Amniotic epithelial cell (primary cell): ENCODE measurements at regions not wholly inside any gene's neighbourhood (a gene's known extent, or its start where the extent isn't known, plus 50 kb on each side); places are given as distances from the start of the nearest gene placed in this dataset.

ENCODE experiments used
- DNase-seq: peaks from one replicate; pipeline ENCODE4 v3.0.0-alpha.2; 2010; ENCODE audit warnings: low read depth

GRCh38 chr12:13380297-13380696 is 183.8 kb downstream of the EMP1 start:
- DNase-seq, result no peak

- DNase-seq, result no peak
Measured at GRCh38 chr12:13379531-13380188, 183.1 kb downstream of the EMP1 start.

- DNase-seq, result no peak
Measured at GRCh38 chr12:13377698-13378097, 181.2 kb downstream of the EMP1 start.

DNA sequence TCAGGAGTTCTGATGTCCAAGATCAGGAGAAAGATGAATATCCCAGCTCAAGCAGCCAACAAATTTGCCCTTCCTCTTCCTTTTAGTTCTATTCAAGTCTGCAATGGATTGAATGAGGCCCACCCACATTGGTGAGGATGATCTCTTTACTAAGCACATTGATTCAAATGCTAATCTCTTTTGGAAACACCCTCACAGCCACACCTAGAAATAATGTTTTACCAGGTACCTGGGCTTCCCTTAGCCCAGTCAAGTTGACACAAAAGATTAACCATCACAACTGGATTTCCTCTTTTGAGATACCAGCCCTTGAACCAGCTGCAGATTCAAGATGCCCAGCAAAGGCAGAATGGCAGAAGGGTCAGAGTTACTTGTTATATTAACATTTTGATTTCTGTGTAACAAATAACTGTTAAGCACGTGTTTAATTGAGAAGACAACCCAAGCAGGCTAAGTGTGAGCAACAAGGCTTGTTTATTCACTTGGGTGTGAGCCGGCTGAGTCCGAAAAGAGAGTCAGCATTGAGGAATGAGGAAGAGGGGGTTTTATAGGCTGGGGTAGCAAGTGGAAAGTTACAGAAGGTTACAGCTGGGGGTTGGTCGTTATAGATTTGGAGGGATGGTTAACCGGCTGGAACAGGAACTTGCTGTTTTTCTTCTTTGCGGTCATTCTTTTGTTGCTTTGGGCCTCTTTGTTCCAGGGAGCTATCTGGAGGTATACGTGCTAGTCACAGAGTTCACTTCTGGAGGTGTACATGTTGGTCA is 180.3 kb downstream of the EMP1 start:
- no peak for DNase-seq

DNA sequence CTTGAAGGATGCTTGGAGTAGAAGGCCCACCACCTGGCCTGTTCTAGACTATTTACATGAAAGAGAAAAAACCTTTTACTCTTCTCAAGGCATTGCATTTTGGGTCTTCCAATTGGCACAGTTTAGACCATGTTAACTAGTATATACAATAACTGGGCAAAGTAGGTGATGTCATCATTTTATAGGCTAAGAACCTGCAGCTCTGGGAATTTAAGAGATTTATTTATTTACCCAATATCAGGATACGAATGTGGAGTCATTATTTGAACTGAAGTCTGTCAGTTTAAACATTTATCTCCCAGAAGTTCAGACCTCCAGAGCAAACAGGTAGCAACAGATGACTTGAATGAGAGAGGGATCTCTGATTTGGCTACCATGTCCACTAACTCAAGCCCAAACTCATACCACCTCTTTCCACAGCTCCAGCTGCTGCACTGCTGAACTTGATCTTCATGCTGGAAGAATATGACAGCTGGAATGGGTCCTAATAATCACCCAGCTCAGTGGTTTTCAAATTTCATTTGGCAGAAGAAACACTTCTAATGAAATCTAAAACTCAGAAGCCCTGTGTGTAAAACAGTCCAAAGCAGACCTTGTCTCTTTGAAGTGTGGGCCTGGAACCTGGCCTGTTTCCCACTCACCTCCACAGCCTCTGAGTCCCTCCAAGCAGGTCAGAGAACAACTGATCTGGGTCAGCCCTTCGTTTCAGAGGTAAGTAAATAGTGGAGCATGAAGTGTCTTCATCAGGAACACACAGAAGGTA is 179.2 kb downstream of the EMP1 start:
- no peak for DNase-seq

GRCh38 chr12:13374793-13375192 is 178.3 kb downstream of the EMP1 start:
- DNase-seq, result no peak

DNA sequence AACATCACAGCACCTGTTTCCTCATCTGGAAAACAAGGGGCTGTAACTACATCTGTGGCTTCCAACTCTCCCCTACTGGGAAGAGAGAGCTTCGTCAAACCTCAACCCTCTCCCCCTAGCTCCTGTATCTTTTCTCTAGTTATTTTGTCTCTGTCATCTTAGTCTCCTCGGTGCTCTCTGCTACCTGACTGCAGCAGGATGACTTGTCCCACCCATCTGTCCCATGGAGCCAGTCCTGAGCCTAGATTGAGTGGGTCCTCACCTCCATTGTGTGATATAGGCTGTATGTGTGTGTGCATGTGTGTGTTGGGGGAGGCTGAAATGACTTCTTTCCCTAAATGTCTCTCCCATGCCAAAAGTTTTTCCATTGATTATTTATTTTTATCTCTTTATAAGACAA is 177.3 kb downstream of the EMP1 start:
- no peak for DNase-seq

DNA sequence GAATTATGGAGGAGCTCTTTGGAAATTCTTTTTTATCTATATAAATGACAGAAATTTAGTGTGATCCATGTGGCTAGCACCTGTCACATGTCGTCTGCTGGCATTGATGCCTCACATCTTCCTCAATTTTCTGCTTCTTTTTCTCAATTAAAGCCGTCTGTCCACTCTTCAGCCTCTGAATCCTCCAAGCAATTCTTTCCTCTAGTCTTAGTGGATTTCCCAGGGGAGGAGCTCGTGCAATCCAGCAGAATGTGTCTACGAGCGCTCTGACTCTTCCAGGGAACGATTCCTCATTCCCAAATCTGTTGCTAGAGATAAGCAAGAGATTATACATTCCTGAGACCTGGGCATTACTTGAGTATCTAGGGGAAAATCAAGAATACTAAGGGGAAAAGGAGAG is 176.6 kb downstream of the EMP1 start:
- DNase-seq, result no peak

- DNase-seq, result no peak
Measured at GRCh38 chr12:13372386-13372785, 175.9 kb downstream of the EMP1 start.

DNA sequence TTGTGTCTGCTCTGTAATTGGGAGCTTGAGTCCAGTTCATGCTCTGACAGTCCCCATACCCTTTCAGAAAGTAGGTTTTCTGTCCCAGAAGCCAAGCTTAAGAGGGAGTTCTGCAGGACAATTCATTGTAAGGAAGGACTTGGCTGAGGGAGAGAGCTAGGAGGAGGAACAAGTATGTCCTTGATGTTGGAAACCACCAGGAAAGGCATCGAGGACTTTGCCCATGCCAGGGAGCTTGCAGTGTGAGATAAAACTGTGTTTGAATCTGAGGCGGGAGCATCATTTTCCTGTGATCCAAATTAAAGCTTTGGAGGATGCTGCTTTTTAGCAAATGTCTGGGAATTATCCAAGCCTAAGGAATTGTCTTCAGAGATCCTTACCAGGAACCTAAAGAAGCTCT is 175.3 kb downstream of the EMP1 start:
- no peak for DNase-seq

DNA sequence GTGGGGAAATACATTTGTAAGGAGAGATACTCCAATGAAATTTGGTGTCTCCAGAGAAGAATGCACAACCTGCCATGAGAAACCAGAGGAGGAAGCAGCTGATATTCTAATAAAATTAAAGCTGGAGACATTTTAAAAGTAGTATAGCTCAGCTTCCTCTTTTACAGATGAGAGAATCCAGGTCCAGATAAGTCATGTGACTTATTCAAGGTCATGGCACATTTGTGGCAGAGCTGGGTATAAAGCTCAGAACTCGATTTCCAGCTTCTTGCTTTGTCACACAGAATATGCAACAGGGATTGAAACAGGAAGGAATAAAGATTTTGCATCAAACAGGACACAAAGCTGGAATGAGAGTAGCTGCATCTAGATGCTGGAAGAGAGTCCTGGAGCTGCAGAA is 174.8 kb downstream of the EMP1 start:
- no peak for DNase-seq

DNA sequence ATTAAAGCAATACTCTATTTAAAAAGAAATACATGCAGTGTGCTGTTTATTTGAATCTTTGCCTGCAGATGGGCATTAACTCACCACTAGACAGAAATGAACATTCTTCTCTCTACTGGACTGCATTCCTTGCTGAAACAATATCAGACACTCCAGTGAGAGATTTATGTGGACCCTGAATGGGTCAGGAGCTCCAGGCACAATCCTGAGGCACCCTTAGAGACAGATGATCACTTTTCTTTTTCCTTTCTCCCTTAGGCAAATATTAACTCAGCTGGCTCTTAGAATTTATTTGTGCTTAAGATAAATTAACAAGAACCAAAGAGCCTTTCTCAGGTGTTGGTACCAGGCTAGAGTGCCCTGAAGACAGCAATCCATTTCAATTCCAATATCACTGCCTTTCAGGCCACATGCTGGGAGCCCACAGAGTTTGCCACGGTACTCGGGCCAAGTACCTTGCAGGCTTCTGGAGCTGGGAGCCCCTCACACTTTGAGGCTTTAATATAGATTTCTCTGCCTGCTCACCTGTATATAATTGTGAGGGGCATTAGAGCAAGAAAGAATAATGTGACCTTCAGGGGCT is 173.0 kb downstream of the EMP1 start:
- DNase-seq, result no peak

- no peak for DNase-seq
Measured at GRCh38 chr12:13368971-13369370, 172.4 kb downstream of the EMP1 start.

- no peak for DNase-seq
Measured at GRCh38 chr12:13368431-13368830, 171.9 kb downstream of the EMP1 start.

DNA sequence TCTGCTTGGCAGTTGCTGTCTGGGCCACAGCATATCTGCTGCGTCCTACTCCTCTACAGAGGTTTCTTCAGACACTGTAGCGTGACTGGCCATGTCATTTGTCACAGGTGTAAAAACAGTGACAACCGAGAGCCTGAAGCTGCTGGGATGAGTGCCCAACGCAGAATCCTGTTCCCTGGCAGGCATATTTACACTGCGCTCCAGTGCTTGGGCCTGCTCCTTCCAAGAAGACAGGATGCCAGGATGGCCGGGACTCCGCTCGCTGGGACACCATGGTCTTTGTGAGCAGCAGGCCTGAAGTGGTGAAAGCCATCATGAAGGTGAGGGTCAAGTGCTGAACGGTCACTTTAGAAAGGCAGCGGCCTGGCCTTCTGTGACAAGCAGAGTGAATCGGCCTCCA is 171.4 kb downstream of the EMP1 start:
- no peak for DNase-seq

DNA sequence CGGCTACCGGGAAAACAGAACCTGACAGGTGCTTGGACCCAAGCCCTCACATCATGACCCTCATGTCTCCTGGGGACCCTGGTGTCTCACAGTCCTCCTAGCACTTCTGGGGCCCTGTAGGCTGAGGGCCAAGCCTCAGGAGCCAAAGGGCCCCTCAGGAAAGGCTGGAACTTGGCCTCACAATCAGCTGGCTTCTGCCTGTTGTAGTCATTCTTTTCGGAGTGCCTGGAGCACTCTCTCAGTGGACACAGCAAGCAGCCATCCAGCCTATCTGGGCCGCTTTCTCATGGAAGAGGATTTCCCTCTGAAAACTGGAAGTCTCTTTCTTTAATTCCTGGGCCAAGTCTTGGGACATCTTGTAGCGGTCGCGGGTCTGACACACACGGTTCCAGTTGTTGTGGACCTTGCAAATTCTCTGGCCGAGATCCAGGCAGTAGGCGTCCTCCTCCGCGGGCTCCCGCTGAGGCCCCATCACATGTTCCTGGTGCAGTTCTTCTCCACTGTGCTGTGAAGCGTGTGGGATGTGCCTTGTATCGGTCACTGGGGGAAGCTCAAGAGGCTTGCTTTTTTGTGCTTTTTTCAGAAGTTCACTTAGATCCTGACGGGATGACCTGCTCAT is 169.3 kb downstream of the EMP1 start:
- no peak for DNase-seq

DNA sequence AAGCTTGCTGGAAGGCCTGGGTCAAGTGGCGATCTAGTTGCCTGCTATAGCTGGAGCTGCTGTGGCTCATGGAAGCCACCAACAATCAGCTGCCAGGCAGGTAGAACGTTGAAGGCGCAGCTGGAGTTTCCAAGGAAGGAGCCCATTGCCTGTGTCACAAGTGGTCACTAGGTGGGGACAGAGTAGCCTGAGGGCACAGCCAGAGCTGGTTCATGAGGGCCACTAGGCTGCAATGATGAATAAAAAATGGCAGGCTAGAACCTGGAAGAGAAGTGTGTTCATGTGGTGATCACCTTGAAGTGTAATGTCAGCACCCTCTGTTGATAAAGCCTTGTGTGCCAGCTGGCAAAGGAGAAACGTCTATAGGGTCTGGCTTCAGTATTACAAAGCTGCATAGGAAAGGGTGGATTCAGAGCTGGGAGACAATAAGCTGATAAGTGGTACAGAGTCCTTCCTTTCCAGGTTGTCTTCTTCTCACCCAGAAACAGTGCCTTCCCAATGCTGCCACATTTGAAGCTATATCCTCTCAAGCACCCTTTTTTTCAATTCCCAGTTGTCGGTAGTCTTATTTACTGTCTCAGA is 165.8 kb downstream of the EMP1 start:
- peak; percentile 22 for DNase-seq

GRCh38 chr12:13359636-13360035 is 163.1 kb downstream of the EMP1 start:
- no peak for DNase-seq

GRCh38 chr12:13358391-13358905 is 161.9 kb downstream of the EMP1 start:
- no peak for DNase-seq

GRCh38 chr12:13350946-13351345 is 154.4 kb downstream of the EMP1 start:
- DNase-seq, result no peak

GRCh38 chr12:13350381-13350780 is 153.9 kb downstream of the EMP1 start:
- DNase-seq, result no peak

DNA sequence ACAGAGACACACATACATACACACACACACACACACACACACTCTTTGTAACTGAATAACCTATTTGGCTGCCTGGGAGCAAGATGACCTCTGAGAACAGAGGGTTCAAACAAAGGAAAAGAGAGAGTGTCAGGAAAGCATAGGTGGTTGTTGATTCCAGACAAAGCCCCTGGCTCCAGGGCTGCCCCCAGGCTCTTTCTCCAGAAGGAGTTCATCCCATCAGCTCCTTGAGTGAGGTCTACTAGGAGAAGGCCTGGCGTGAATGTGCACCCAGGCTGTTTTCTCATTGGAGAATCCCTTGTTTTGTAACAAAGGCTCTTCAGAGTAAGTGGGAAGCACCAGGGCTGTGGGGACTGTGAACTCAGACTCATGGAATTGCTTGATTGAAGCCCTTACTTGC is 151.9 kb downstream of the EMP1 start:
- no peak for DNase-seq
